ENCODE measurements at regions not wholly inside any gene's neighbourhood (a gene's known extent, or its start where the extent isn't known, plus 50 kb on each side); places are given as distances from the start of the nearest gene placed in this dataset.

GRCh38 chr4:25981749-25982148 is 67.7 kb downstream of the SMIM20 start:
- no peak for DNase-seq (ENCODE audit: low read depth)
- no peak overlapping the region for H3K4me3 ChIP-seq (ENCODE audit: control insufficient read depth, low read depth, low read length)
- TF ChIP-seq, protein P1, sequence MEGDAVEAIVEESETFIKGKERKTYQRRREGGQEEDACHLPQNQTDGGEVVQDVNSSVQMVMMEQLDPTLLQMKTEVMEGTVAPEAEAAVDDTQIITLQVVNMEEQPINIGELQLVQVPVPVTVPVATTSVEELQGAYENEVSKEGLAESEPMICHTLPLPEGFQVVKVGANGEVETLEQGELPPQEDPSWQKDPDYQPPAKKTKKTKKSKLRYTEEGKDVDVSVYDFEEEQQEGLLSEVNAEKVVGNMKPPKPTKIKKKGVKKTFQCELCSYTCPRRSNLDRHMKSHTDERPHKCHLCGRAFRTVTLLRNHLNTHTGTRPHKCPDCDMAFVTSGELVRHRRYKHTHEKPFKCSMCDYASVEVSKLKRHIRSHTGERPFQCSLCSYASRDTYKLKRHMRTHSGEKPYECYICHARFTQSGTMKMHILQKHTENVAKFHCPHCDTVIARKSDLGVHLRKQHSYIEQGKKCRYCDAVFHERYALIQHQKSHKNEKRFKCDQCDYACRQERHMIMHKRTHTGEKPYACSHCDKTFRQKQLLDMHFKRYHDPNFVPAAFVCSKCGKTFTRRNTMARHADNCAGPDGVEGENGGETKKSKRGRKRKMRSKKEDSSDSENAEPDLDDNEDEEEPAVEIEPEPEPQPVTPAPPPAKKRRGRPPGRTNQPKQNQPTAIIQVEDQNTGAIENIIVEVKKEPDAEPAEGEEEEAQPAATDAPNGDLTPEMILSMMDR (IDR thresholded peaks at IDR 0.05; ENCODE audit: control insufficient read depth, insufficient read depth, low read depth, low read length, missing control alignments), result no peak

- TF ChIP-seq, protein P1 (IDR thresholded peaks at IDR 0.05; ENCODE audit: control insufficient read depth, insufficient read depth, low read depth, low read length, missing control alignments), result no peak
- no peak for DNase-seq (ENCODE audit: low read depth)
- H3K4me3 ChIP-seq (ENCODE audit: control insufficient read depth, low read depth, low read length), result no peak overlapping the region
Measured at GRCh38 chr4:25982962-25983361, 68.9 kb downstream of the SMIM20 start.

DNA sequence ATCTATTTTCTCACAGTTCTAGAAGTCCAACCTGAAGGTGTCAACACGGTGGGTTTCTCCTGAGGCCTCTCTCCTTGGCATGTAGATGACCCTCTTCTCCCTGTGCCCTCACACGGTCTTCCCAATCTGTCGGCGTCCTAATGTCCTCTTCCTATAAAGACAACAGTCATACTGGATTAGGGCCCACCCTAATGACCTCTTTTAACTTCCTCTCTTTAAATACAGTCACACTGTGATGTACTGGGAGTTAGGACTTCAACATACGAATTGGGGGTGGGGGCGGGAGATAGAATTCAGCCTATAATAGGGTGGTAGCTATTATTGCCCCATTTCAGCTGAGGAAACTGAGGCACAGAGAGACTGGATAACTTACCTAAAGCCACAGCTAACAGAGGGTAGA is 70.2 kb downstream of the SMIM20 start:
- TF ChIP-seq, protein P1 (IDR thresholded peaks at IDR 0.05; ENCODE audit: control insufficient read depth, insufficient read depth, low read depth, low read length, missing control alignments), result no peak
- no peak overlapping the region for H3K4me3 ChIP-seq (ENCODE audit: control insufficient read depth, low read depth, low read length)
- no peak for DNase-seq (ENCODE audit: low read depth)

- DNase-seq (ENCODE audit: low read depth), result no peak
Measured at GRCh38 chr4:25984796-25985195, 70.8 kb downstream of the SMIM20 start.

DNA sequence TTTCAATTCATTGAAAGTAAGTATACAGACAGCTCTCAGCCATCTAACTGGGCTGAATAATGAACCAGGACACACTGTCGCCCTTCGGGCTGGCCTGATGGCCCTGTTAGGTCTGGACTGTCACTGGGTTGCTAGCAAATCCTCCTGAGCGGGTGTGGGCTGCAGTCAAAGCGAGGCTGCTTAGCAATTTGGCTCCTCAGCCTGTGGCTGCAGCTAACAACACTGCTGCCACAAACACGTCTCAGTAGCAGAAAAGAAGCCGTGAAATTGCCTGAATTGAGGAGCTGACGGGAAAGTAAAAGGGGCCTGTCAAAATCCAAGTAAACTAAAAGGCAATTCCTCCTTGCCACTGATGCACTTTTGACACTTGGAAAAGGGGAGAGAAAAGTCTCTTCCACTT is 72.8 kb downstream of the SMIM20 start:
- no peak for DNase-seq (ENCODE audit: low read depth)
- TF ChIP-seq, protein P1 (IDR thresholded peaks at IDR 0.05; ENCODE audit: control insufficient read depth, insufficient read depth, low read depth, low read length, missing control alignments), result no peak
- no peak overlapping the region for H3K4me3 ChIP-seq (ENCODE audit: control insufficient read depth, low read depth, low read length)

More at GRCh38 chr4:25984796-25985195, 70.8 kb downstream of the SMIM20 start:
- TF ChIP-seq, protein P1 (IDR thresholded peaks at IDR 0.05; ENCODE audit: control insufficient read depth, insufficient read depth, low read depth, low read length, missing control alignments), result no peak
- no peak overlapping the region for H3K4me3 ChIP-seq (ENCODE audit: control insufficient read depth, low read depth, low read length)

GRCh38 chr4:25991340-25991739 is 77.3 kb downstream of the SMIM20 start:
- TF ChIP-seq, protein P1 (IDR thresholded peaks at IDR 0.05; ENCODE audit: control insufficient read depth, insufficient read depth, low read depth, low read length, missing control alignments), result no peak
- no peak for DNase-seq (ENCODE audit: low read depth)
- H3K4me3 ChIP-seq (ENCODE audit: control insufficient read depth, low read depth, low read length), result no peak overlapping the region

Data from AG09309 (cell line).